ENCODE measurements at regions not wholly inside any gene's neighbourhood (a gene's known extent, or its start where the extent isn't known, plus 50 kb on each side); places are given as distances from the start of the nearest gene placed in this dataset.

- H3K27ac ChIP-seq: no peak overlapping the region
- DNase-seq: no peak
- TF ChIP-seq POLR2A (IDR thresholded peaks at IDR 0.05) (no peak), POLR2AphosphoS5 (IDR thresholded peaks at IDR 0.05) (no peak), CTCF (IDR thresholded peaks at IDR 0.05) (no peak), EP300 (IDR thresholded peaks at IDR 0.05) (no peak)
- intact Hi-C loops (cut with DNase I; ENCODE audit: low total_unique reads): no loop called here
- H3K4me1 ChIP-seq: peaks cover 0 to 3% (median 0%) of the 10 kb centered on the region in 4 donors
- no peaks in the 10 kb centered on the region for H3K27me3 ChIP-seq
- no peaks in the 10 kb centered on the region for H3K9me3 ChIP-seq
- no peaks in the 10 kb centered on the region for H3K36me3 ChIP-seq
- no peak overlapping the region for H3K4me3 ChIP-seq
Measured at GRCh38 chr7:136143271-136143670, 166.1 kb upstream of the MTPN start.

GRCh38 chr7:136142583-136142982, 165.4 kb upstream of the MTPN start:
- no peaks in the 10 kb centered on the region for H3K36me3 ChIP-seq
- TF ChIP-seq POLR2A (IDR thresholded peaks at IDR 0.05) (no peak), CTCF (IDR thresholded peaks at IDR 0.05) (no peak)
- H3K4me1 ChIP-seq: peaks cover 0 to 3% (median 0%) of the 10 kb centered on the region in 4 donors
- no peak overlapping the region for H3K27ac ChIP-seq
- no peak overlapping the region for H3K4me3 ChIP-seq
- H3K27me3 ChIP-seq: no peaks in the 10 kb centered on the region
- intact Hi-C loops (cut with DNase I; ENCODE audit: low total_unique reads): no loop called here
- 75 to 95% (median 86%) methylated on average over 2 of the region's 2 CpGs for WGBS, 5 donors
- no peaks in the 10 kb centered on the region for H3K9me3 ChIP-seq
- no peak for DNase-seq

- Histone ChIP-seq H3K27me3 (no peaks in the 10 kb centered on the region), H3K4me1 (peaks cover 0 to 3% (median 0%) of the 10 kb centered on the region in 4 donors), H3K36me3 (no peaks in the 10 kb centered on the region), H3K4me3 (no peak overlapping the region), H3K9me3 (no peaks in the 10 kb centered on the region), H3K27ac (no peak overlapping the region)
- no peak for DNase-seq
- intact Hi-C loops (cut with DNase I; ENCODE audit: low total_unique reads): no loop called here
- no peak for TF ChIP-seq CTCF (IDR thresholded peaks at IDR 0.05)
- no peak for TF ChIP-seq EP300 (IDR thresholded peaks at IDR 0.05)
- TF ChIP-seq POLR2A (IDR thresholded peaks at IDR 0.05): no peak
- no peak for TF ChIP-seq POLR2AphosphoS5 (IDR thresholded peaks at IDR 0.05)
- 80 to 92% (median 90%) methylated on average over 3 of the region's 3 CpGs for WGBS, 5 donors
Measured at GRCh38 chr7:136140469-136140868, 163.3 kb upstream of the MTPN start.

GRCh38 chr7:136139417-136139816, 162.3 kb upstream of the MTPN start:
- Histone ChIP-seq H3K4me1 (peaks cover 0 to 3% (median 0%) of the 10 kb centered on the region in 4 donors), H3K27ac (no peak overlapping the region), H3K4me3 (no peak overlapping the region), H3K9me3 (no peaks in the 10 kb centered on the region), H3K27me3 (no peaks in the 10 kb centered on the region), H3K36me3 (no peaks in the 10 kb centered on the region)
- no peak for DNase-seq
- TF ChIP-seq POLR2A (IDR thresholded peaks at IDR 0.05) (no peak), POLR2AphosphoS5 (IDR thresholded peaks at IDR 0.05) (no peak), CTCF (IDR thresholded peaks at IDR 0.05) (no peak), EP300 (IDR thresholded peaks at IDR 0.05) (no peak)
- intact Hi-C loops (cut with DNase I; ENCODE audit: low total_unique reads): no loop called here
- WGBS, 5 donors: 62 to 72% (median 68%) methylated on average over 6 of the region's 6 CpGs

All from stomach (tissue), 8 donors.